ENCODE measurements at regions not wholly inside any gene's neighbourhood (a gene's known extent, or its start where the extent isn't known, plus 50 kb on each side); places are given as distances from the start of the nearest gene placed in this dataset.

- no peak for DNase-seq
- H3K27ac ChIP-seq (ENCODE audit: low read depth, low read length): no peak overlapping the region
- H3K27me3 ChIP-seq (ENCODE audit: insufficient read depth, low read length): no peaks in the 10 kb centered on the region
- H3K9me3 Mint-ChIP-seq: peaks cover 0 to 2% (median 0%) of the 10 kb centered on the region in 8 donors
- H3K36me3 Mint-ChIP-seq: no peaks in the 10 kb centered on the region
- ChIA-PET CTCF (ENCODE audit: partially characterized antibody) (no interaction called here), POLR2A (ENCODE audit: partially characterized antibody) (no interaction called here)
- intact Hi-C loops (cut with micrococcal nuclease): no loop called here
- H3K4me3 ChIP-seq (ENCODE audit: low read length in 2 of 2): no peak overlapping the region
- no peaks in the 10 kb centered on the region for H3K4me1 ChIP-seq (ENCODE audit: insufficient read depth, low read length)
- no peaks in the 10 kb centered on the region for H3K36me3 ChIP-seq (ENCODE audit: insufficient read depth, low read length)
- H3K9me3 ChIP-seq (ENCODE audit: control insufficient read depth in 1 of 2, low read length in 2 of 2): no peaks in the 10 kb centered on the region
- no peaks in the 10 kb centered on the region for H3K27me3 Mint-ChIP-seq
- no peak overlapping the region for H3K27ac Mint-ChIP-seq
- H3K4me1 Mint-ChIP-seq: no peaks in the 10 kb centered on the region
- H3K4me3 Mint-ChIP-seq: no peak overlapping the region
These were observed 152.8 kb downstream of the OAT start for GRCh38 chr10:124265776-124266467.

GRCh38 chr10:124265391-124265745 is 153.4 kb downstream of the OAT start:
- intact Hi-C loops (cut with micrococcal nuclease): no loop called here
- Mint-ChIP-seq H3K36me3 (no peaks in the 10 kb centered on the region), H3K27ac (no peak overlapping the region), H3K4me1 (no peaks in the 10 kb centered on the region), H3K4me3 (peak overlapping the region in 1 of 8 donors; percentile 32), H3K27me3 (no peaks in the 10 kb centered on the region), H3K9me3 (peaks cover 0 to 2% (median 0%) of the 10 kb centered on the region in 8 donors)
- POLR2A ChIA-PET (ENCODE audit: partially characterized antibody): no interaction called here
- no peaks in the 10 kb centered on the region for H3K36me3 ChIP-seq (ENCODE audit: insufficient read depth, low read length)
- H3K9me3 ChIP-seq (ENCODE audit: control insufficient read depth in 1 of 2, low read length in 2 of 2): no peaks in the 10 kb centered on the region
- no peak overlapping the region for H3K4me3 ChIP-seq (ENCODE audit: low read length in 2 of 2)
- H3K27ac ChIP-seq (ENCODE audit: low read depth, low read length): no peak overlapping the region
- CTCF ChIA-PET (ENCODE audit: partially characterized antibody): no interaction called here
- no peaks in the 10 kb centered on the region for H3K27me3 ChIP-seq (ENCODE audit: insufficient read depth, low read length)
- no peak for DNase-seq
- H3K4me1 ChIP-seq (ENCODE audit: insufficient read depth, low read length): no peaks in the 10 kb centered on the region

- Mint-ChIP-seq H3K4me1 (no peaks in the 10 kb centered on the region), H3K27ac (no peak overlapping the region), H3K9me3 (peaks cover 0 to 4% (median 0%) of the 10 kb centered on the region in 8 donors), H3K4me3 (peak overlapping the region in 1 of 8 donors; percentile 32), H3K27me3 (no peaks in the 10 kb centered on the region), H3K36me3 (no peaks in the 10 kb centered on the region)
- ChIA-PET CTCF (ENCODE audit: partially characterized antibody) (no interaction called here), POLR2A (ENCODE audit: partially characterized antibody) (no interaction called here)
- Histone ChIP-seq H3K4me3 (ENCODE audit: low read length in 2 of 2) (no peak overlapping the region), H3K27ac (ENCODE audit: low read depth, low read length) (no peak overlapping the region), H3K36me3 (ENCODE audit: insufficient read depth, low read length) (no peaks in the 10 kb centered on the region), H3K4me1 (ENCODE audit: insufficient read depth, low read length) (no peaks in the 10 kb centered on the region), H3K27me3 (ENCODE audit: insufficient read depth, low read length) (no peaks in the 10 kb centered on the region), H3K9me3 (ENCODE audit: control insufficient read depth in 1 of 2, low read length in 2 of 2) (no peaks in the 10 kb centered on the region)
- no peak for DNase-seq
- intact Hi-C loops (cut with micrococcal nuclease): no loop called here
These were observed 153.9 kb downstream of the OAT start for GRCh38 chr10:124264711-124265390.

GRCh38 chr10:124264271-124264670 is 154.5 kb downstream of the OAT start:
- CTCF ChIA-PET (ENCODE audit: partially characterized antibody): no interaction called here
- no peaks in the 10 kb centered on the region for H3K36me3 Mint-ChIP-seq
- peaks cover 0 to 5% (median 0%) of the 10 kb centered on the region in 8 donors for H3K9me3 Mint-ChIP-seq
- no peak overlapping the region for H3K27ac ChIP-seq (ENCODE audit: low read depth, low read length)
- H3K9me3 ChIP-seq (ENCODE audit: control insufficient read depth in 1 of 2, low read length in 2 of 2): no peaks in the 10 kb centered on the region
- H3K27ac Mint-ChIP-seq: no peak overlapping the region
- no peak overlapping the region for H3K4me3 ChIP-seq (ENCODE audit: low read length in 2 of 2)
- no peaks in the 10 kb centered on the region for H3K4me1 Mint-ChIP-seq
- H3K4me3 Mint-ChIP-seq: no peak overlapping the region
- no peaks in the 10 kb centered on the region for H3K4me1 ChIP-seq (ENCODE audit: insufficient read depth, low read length)
- POLR2A ChIA-PET (ENCODE audit: partially characterized antibody): no interaction called here
- no peaks in the 10 kb centered on the region for H3K27me3 ChIP-seq (ENCODE audit: insufficient read depth, low read length)
- no peaks in the 10 kb centered on the region for H3K36me3 ChIP-seq (ENCODE audit: insufficient read depth, low read length)
- intact Hi-C loops (cut with micrococcal nuclease): no loop called here
- no peaks in the 10 kb centered on the region for H3K27me3 Mint-ChIP-seq
- DNase-seq: no peak

- Mint-ChIP-seq H3K27me3 (no peaks in the 10 kb centered on the region), H3K36me3 (no peaks in the 10 kb centered on the region), H3K27ac (no peak overlapping the region), H3K4me1 (no peaks in the 10 kb centered on the region), H3K9me3 (peaks cover 0 to 5% (median 0%) of the 10 kb centered on the region in 8 donors), H3K4me3 (no peak overlapping the region)
- no peak for DNase-seq
- ChIA-PET CTCF (ENCODE audit: partially characterized antibody) (no interaction called here), POLR2A (ENCODE audit: partially characterized antibody) (no interaction called here)
- H3K9me3 ChIP-seq (ENCODE audit: control insufficient read depth in 1 of 2, low read length in 2 of 2): no peaks in the 10 kb centered on the region
- no peak overlapping the region for H3K4me3 ChIP-seq (ENCODE audit: low read length in 2 of 2)
- no peaks in the 10 kb centered on the region for H3K4me1 ChIP-seq (ENCODE audit: insufficient read depth, low read length)
- no peak overlapping the region for H3K27ac ChIP-seq (ENCODE audit: low read depth, low read length)
- H3K36me3 ChIP-seq (ENCODE audit: insufficient read depth, low read length): no peaks in the 10 kb centered on the region
- no peaks in the 10 kb centered on the region for H3K27me3 ChIP-seq (ENCODE audit: insufficient read depth, low read length)
- intact Hi-C loops (cut with micrococcal nuclease): no loop called here
These were observed 155.0 kb downstream of the OAT start for GRCh38 chr10:124263726-124264125.

GRCh38 chr10:124262971-124263370 is 155.8 kb downstream of the OAT start:
- Histone ChIP-seq H3K27ac (ENCODE audit: low read depth, low read length) (no peak overlapping the region), H3K4me3 (ENCODE audit: low read length in 2 of 2) (no peak overlapping the region), H3K9me3 (ENCODE audit: control insufficient read depth in 1 of 2, low read length in 2 of 2) (no peaks in the 10 kb centered on the region), H3K4me1 (ENCODE audit: insufficient read depth, low read length) (no peaks in the 10 kb centered on the region), H3K27me3 (ENCODE audit: insufficient read depth, low read length) (no peaks in the 10 kb centered on the region), H3K36me3 (ENCODE audit: insufficient read depth, low read length) (no peaks in the 10 kb centered on the region)
- intact Hi-C loops (cut with micrococcal nuclease): no loop called here
- Mint-ChIP-seq H3K27ac (no peak overlapping the region), H3K4me3 (no peak overlapping the region), H3K27me3 (no peaks in the 10 kb centered on the region), H3K9me3 (peaks cover 0 to 5% (median 0%) of the 10 kb centered on the region in 8 donors), H3K36me3 (no peaks in the 10 kb centered on the region), H3K4me1 (no peaks in the 10 kb centered on the region)
- DNase-seq: no peak
- ChIA-PET CTCF (ENCODE audit: partially characterized antibody) (interaction anchor here (2.9 kb wide), 1 partner anchor 268 kb away, joined by 11 read pairs; no protein-coding TSS in a partner anchor), POLR2A (ENCODE audit: partially characterized antibody) (no interaction called here)

GRCh38 chr10:124262234-124262865 is 156.4 kb downstream of the OAT start:
- no peaks in the 10 kb centered on the region for H3K9me3 ChIP-seq (ENCODE audit: control insufficient read depth in 1 of 2, low read length in 2 of 2)

More at GRCh38 chr10:124262234-124262865, 156.4 kb downstream of the OAT start:
- Histone ChIP-seq H3K27ac (ENCODE audit: low read depth, low read length) (no peak overlapping the region), H3K36me3 (ENCODE audit: insufficient read depth, low read length) (no peaks in the 10 kb centered on the region), H3K27me3 (ENCODE audit: insufficient read depth, low read length) (no peaks in the 10 kb centered on the region), H3K4me1 (ENCODE audit: insufficient read depth, low read length) (no peaks in the 10 kb centered on the region), H3K4me3 (ENCODE audit: low read length in 2 of 2) (no peak overlapping the region)
- Mint-ChIP-seq H3K4me3 (no peak overlapping the region), H3K36me3 (no peaks in the 10 kb centered on the region), H3K27me3 (peaks cover 1 to 2% of the 10 kb centered on the region in 2 donors), H3K27ac (peak overlapping the region in 1 of 7 donors; percentile 8), H3K9me3 (peaks cover 0 to 5% (median 0%) of the 10 kb centered on the region in 8 donors), H3K4me1 (no peaks in the 10 kb centered on the region)
- intact Hi-C loops (cut with micrococcal nuclease): no loop called here
- POLR2A ChIA-PET (ENCODE audit: partially characterized antibody): no interaction called here
- DNase-seq: no peak
- CTCF ChIA-PET (ENCODE audit: partially characterized antibody): interaction anchor here (2.9 kb wide), 1 partner anchor 268 kb away, joined by 11 read pairs; no protein-coding TSS in a partner anchor
